GM12865 (cell line): ENCODE measurements at regions not wholly inside any gene's neighbourhood (a gene's known extent, or its start where the extent isn't known, plus 50 kb on each side); places are given as distances from the start of the nearest gene placed in this dataset.

Experiments
- DNase-seq: peaks from one replicate; pipeline ENCODE4 v3.0.0; 2010; ENCODE audit warnings: low read depth
- H3K4me3 ChIP-seq: 2 replicates; pipeline ENCODE4 v1.5.1; 2011; ENCODE audit warnings: mild to moderate bottlenecking, low read depth, low read length, control low read depth
- TF ChIP-seq, protein P1 (sequence below): IDR thresholded peaks from 2 replicates; pipeline ENCODE4 v1.5.1; 2011; ENCODE audit warnings: low read length, control low read depth, low read depth, inconsistent platforms; ENCODE audit not compliant: insufficient read depth; ENCODE audit errors: missing control alignments

DNA sequence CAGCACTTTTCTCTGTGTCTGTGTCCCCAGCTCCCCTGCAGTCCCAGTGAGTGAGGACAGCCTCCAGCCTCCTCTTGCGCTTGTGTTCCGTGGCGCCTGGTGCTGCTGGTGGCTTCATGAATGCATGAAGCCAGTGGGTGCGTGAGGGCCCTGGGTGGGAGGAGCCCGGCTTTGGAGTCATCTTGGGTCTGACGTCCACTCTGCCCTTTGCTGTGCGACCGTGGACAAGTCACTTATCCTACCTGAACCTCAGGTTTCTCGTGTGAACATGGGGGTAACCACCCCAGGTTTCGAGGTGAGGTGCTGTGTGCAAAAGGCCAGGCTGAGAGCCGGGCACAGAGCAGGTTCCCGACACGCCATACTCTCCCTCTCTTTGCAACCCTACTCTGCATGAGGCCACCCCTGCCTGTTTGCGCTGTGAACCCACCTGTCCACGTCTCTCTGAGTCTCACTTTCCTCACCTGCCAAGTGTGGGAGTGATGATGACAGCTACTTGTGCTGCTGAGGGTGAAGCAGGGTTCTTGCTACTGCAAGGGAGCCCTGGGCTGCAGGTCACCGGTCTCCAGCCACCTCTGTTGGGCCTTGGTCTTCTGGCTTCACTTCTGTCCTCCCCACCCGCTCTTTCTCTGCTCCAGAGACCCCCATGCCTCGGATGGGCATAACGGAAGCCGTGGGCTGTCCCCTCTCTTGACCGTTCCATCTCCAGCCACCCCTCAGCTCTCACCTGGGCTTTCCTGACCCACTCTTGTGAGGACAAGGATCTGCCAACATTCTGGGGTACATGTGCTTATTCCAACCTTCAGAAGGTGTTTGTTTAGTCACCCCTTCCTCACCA is 537.6 kb downstream of the TBC1D22A start:
- DNase-seq: no peak
- H3K4me3 ChIP-seq: no peak overlapping the region
- TF ChIP-seq, protein P1, sequence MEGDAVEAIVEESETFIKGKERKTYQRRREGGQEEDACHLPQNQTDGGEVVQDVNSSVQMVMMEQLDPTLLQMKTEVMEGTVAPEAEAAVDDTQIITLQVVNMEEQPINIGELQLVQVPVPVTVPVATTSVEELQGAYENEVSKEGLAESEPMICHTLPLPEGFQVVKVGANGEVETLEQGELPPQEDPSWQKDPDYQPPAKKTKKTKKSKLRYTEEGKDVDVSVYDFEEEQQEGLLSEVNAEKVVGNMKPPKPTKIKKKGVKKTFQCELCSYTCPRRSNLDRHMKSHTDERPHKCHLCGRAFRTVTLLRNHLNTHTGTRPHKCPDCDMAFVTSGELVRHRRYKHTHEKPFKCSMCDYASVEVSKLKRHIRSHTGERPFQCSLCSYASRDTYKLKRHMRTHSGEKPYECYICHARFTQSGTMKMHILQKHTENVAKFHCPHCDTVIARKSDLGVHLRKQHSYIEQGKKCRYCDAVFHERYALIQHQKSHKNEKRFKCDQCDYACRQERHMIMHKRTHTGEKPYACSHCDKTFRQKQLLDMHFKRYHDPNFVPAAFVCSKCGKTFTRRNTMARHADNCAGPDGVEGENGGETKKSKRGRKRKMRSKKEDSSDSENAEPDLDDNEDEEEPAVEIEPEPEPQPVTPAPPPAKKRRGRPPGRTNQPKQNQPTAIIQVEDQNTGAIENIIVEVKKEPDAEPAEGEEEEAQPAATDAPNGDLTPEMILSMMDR: no peak

DNA sequence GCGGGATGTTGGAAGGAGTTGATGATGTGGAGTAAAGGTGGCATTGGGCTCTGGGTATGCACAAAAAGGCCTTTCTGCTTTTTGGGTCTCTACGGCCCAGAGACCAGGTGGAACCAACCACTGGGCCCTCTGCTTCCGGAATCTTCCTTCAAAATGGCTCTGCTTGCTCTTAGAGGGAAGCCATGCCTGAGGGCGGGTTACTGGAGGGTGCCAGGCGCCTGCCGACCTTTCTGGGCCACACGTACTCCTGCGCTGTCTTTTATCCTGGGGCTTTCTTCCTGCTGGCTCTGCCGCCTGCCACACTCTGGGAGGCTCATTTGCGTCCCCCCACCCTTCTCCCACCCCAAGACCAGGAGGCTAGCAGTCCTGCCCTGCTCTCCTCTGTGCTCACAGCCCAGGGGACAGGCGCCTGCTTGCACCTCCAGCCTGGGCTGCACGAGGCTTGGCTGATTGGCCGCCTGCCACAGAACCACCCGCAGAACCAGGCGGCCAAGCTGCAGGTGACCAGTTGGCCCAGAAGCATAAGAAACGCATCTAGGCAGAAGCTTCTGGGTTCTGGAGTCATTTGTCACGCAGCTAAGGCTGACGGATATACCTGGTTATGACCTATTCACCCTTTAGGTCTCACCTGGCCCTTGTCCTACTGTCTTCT is 536.9 kb downstream of the TBC1D22A start:
- no peak overlapping the region for H3K4me3 ChIP-seq
- no peak for DNase-seq
- TF ChIP-seq, protein P1: no peak

DNA sequence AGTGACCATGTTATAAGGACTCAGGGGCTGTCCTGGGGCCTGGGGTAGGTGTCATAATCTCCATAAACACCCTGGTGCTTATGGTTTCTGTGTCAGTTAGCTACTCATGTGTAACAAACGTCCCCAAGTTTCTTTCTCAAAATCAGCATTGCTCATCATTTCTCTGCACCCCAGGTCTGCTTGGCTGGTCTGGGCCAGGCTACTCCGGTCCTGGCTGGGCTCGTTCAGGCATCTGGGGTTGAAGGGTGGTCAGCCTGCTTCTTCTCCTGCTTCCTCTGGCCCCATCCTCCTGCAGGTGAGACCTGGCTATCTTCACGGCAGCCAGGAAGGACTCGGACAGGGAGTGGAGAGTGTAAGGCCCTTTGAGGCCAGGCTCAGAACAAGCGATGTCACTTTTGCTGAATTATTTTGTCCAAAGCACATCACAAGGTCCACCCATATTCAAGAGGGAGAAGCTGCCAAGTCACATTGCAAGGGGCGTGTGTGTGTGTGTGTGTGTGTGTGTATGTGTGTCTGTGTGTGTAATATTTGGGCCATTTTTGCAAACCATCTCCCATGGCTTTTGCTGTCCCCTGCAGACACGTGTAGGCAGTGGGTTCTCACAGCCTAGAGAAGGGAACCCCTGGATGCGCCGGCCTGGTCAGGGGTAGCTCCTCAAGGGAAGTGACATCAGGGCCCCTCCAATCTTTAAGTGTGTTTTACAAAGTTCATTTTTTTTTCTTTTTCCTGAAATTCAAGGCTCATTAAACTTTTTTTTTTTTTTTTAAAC is 535.8 kb downstream of the TBC1D22A start:
- TF ChIP-seq, protein P1: no peak
- no peak overlapping the region for H3K4me3 ChIP-seq
- no peak for DNase-seq

DNA sequence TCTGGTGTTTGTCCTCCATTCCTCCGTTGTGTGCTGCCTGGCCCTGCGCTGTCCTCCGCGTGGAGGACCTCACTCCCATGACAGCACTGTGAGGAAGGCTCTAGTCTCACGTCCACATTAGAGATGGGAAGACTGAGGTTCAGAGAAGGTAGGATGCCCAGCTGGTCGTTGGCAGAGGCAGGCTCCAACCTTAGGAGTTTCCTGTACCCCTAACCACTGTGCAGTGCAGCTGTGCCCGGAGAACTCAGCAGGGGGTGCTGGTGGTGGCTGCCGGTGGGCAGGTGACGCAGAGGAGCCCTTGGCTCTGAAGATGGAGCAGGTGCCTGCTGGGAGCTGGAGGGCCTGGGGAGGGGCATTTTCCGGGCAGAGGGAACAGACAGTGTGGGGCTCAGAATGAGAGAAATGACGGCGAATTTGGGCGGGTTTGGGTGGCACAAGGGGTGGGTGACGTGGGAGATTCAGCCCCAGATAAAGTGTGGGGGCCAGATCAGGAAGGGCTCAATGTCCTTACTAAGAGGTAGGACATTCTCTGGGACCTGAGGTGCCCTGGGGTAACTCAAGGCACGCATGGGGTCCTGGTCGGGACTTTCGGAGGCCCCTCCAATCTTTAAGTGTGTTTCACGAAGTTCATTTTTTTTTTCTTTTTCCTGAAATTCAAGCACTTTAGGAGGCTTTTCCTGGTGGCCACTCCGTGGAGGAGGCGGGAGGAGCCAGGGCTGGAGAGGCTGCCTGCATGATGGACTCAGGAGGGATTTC is 535.0 kb downstream of the TBC1D22A start:
- TF ChIP-seq, protein P1: no peak
- H3K4me3 ChIP-seq: no peak overlapping the region
- no peak for DNase-seq

DNA sequence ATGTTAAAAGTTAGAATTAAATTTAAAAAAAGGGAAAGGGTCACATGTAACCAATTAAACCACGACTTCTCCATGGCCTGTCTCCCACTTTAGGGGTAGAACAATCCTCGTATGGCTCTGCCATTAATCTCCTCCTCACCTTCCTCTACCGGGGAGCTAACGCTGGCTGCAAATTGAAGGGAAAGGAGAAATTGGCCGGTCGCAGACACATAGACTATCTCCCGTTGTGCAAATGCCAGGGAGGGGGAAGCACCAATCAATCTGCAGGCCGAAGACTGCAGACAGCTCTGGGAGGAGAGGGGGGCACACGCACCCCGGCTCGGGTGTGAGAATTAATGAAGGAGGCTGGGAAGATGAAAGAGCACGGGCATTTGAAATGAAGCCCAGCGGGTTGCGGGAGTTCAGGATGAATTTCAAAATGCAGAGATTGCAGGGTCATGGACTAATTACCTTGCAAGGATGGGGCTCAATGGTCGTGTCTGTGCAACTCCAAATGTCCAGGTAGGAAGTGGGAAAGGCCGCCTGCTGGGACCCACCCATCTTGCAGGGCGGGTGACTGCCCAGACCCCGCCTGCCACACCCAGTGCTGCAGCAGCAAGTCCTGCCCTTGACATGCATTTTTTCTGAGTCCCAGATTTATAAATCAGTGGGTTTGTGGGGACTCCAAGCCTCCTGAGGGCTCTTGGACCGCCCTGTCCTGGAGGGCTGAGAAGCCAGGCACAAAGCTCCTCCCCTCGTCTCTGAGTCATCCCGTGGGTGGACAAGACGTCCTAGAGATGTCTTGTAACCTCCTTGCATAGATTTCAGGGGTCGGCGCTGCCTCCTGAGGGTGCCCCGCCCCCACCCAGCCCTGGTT is 534.2 kb downstream of the TBC1D22A start:
- TF ChIP-seq, protein P1: no peak
- no peak overlapping the region for H3K4me3 ChIP-seq
- DNase-seq: no peak

DNA sequence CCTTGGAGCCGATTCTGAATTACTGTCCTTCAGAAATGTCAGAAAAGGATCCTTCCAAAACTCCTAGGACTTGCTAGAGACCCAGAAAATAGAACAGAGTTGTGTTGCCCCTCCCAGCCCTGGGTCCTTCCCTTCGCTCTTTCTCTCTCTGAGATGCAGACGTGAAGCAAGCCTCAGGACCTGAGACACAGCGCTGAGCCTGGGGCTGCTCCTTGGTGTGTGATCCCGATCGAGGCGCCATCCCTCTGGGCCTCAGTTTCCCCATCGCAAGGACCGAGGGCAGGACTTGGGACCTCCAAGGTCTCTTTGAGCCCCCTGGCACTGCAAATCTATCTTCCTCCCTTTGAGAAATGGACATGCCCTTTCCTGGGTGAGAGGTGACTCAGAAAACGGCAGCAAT is 533.5 kb downstream of the TBC1D22A start:
- TF ChIP-seq, protein P1: no peak
- H3K4me3 ChIP-seq: no peak overlapping the region
- DNase-seq: no peak
